ENCODE measurements at regions not wholly inside any gene's neighbourhood (a gene's known extent, or its start where the extent isn't known, plus 50 kb on each side); places are given as distances from the start of the nearest gene placed in this dataset.

GRCh38 chr2:215189393-215189792 lies 51.0 kb upstream of the ABCA12 start:
- TF ChIP-seq TARDBP (IDR thresholded peaks at IDR 0.05) = no peak
- no peak for TF ChIP-seq SP1 (IDR thresholded peaks at IDR 0.05)
- no peak for TF ChIP-seq ARNT (IDR thresholded peaks at IDR 0.05)
- no peak for TF ChIP-seq BHLHE40 (IDR thresholded peaks at IDR 0.05; ENCODE audit: borderline replicate concordance)
- TF ChIP-seq HDGF (IDR thresholded peaks at IDR 0.05; ENCODE audit: borderline replicate concordance) = no peak

Data from HEK293T (cell line).